Activated naive CD8-positive, alpha-beta T cell treated with anti-CD3 and anti-CD28 coated beads, Interleukin-2, amount 50 U/mL, for 24 hours (primary cell): ENCODE measurements at regions not wholly inside any gene's neighbourhood (a gene's known extent, or its start where the extent isn't known, plus 50 kb on each side); places are given as distances from the start of the nearest gene placed in this dataset.
"Not testable (repeated sequence)": the region's sequence is repeated elsewhere in the genome, so short reads cannot be mapped to it uniquely, and the experiment has no call there.

ENCODE experiments used
- ATAC-seq: fragments of 150-1000 bp; cut with Tn5 transposase; one replicate; pipeline ENCODE4 v1.10.0; 2021
- DNase-seq: peaks from one replicate; pipeline ENCODE4 v3.0.0; 2021
- H3K27ac Mint-ChIP-seq: one replicate; pipeline ENCODE4 v1.8.0; 2021; ENCODE audit warnings: mild to moderate bottlenecking, mixed read lengths
- H3K27me3 Mint-ChIP-seq: one replicate; pipeline ENCODE4 v1.8.0; 2021; ENCODE audit warnings: mixed read lengths
- H3K36me3 Mint-ChIP-seq: one replicate; pipeline ENCODE4 v1.8.0; 2021; ENCODE audit warnings: low read depth, mixed read lengths
- H3K4me1 Mint-ChIP-seq: one replicate; pipeline ENCODE4 v1.8.0; 2021; ENCODE audit warnings: mixed read lengths
- H3K4me3 Mint-ChIP-seq: one replicate; pipeline ENCODE4 v1.8.0; 2021; ENCODE audit warnings: mild to moderate bottlenecking, moderate library complexity, mixed read lengths
- H3K9me3 Mint-ChIP-seq: one replicate; pipeline ENCODE4 v1.8.0; 2021; ENCODE audit warnings: mixed read lengths

GRCh38 chr1:4068076-4068475 lies 168.0 kb upstream of the C1orf174 start:
- Mint-ChIP-seq H3K9me3 (no peaks in the 10 kb centered on the region), H3K27me3 (peaks cover 12% of the 10 kb centered on the region), H3K4me3 (no peak overlapping the region), H3K36me3 (no peaks in the 10 kb centered on the region), H3K4me1 (no peaks in the 10 kb centered on the region), H3K27ac (no peak overlapping the region)
- ATAC-seq (no peak), DNase-seq (no peak)

- H3K36me3 Mint-ChIP-seq = no peaks in the 10 kb centered on the region
- H3K27ac Mint-ChIP-seq = no peak overlapping the region
- ATAC-seq (no peak), DNase-seq (no peak)
- no peaks in the 10 kb centered on the region for H3K4me1 Mint-ChIP-seq
- H3K4me3 Mint-ChIP-seq = no peak overlapping the region
- peaks cover 17% of the 10 kb centered on the region for H3K27me3 Mint-ChIP-seq
- no peaks in the 10 kb centered on the region for H3K9me3 Mint-ChIP-seq
Observed at GRCh38 chr1:4071653-4072052, 171.6 kb upstream of the C1orf174 start.

GRCh38 chr1:4072481-4073153 lies 172.5 kb upstream of the C1orf174 start:
- Mint-ChIP-seq H3K27me3 (peaks cover 17% of the 10 kb centered on the region), H3K9me3 (no peaks in the 10 kb centered on the region), H3K4me1 (no peaks in the 10 kb centered on the region), H3K36me3 (no peaks in the 10 kb centered on the region), H3K4me3 (no peak overlapping the region), H3K27ac (no peak overlapping the region)
- ATAC-seq (no peak), DNase-seq (no peak)

GRCh38 chr1:4075436-4076225 lies 175.6 kb upstream of the C1orf174 start:
- Mint-ChIP-seq H3K27me3 (peaks cover 14% of the 10 kb centered on the region), H3K4me1 (no peaks in the 10 kb centered on the region), H3K27ac (no peak overlapping the region), H3K36me3 (no peaks in the 10 kb centered on the region), H3K9me3 (no peaks in the 10 kb centered on the region), H3K4me3 (no peak overlapping the region)
- ATAC-seq = no peak
- DNase-seq = no peak

GRCh38 chr1:4076346-4076745 lies 176.3 kb upstream of the C1orf174 start:
- H3K4me1 Mint-ChIP-seq = no peaks in the 10 kb centered on the region
- no peak for ATAC-seq
- no peak overlapping the region for H3K27ac Mint-ChIP-seq

GRCh38 chr1:4078091-4078962 lies 178.3 kb upstream of the C1orf174 start:
- not testable (repeated sequence) for H3K4me3 Mint-ChIP-seq, H3K9me3 Mint-ChIP-seq, H3K36me3 Mint-ChIP-seq, H3K4me1 Mint-ChIP-seq, H3K27me3 Mint-ChIP-seq, H3K27ac Mint-ChIP-seq, DNase-seq, ATAC-seq

More at GRCh38 chr1:4076346-4076745, 176.3 kb upstream of the C1orf174 start:
- Mint-ChIP-seq H3K4me3 (no peak overlapping the region), H3K27me3 (peaks cover 14% of the 10 kb centered on the region), H3K9me3 (no peaks in the 10 kb centered on the region), H3K36me3 (no peaks in the 10 kb centered on the region)
- no peak for DNase-seq

GRCh38 chr1:4079815-4080214 lies 179.7 kb upstream of the C1orf174 start:
- Mint-ChIP-seq H3K27ac (no peak overlapping the region), H3K4me3 (no peak overlapping the region), H3K4me1 (no peaks in the 10 kb centered on the region), H3K9me3 (no peaks in the 10 kb centered on the region), H3K36me3 (no peaks in the 10 kb centered on the region), H3K27me3 (no peaks in the 10 kb centered on the region)
- ATAC-seq (no peak), DNase-seq (no peak)

- H3K27ac Mint-ChIP-seq = no peak overlapping the region
- no peak for ATAC-seq
Observed at GRCh38 chr1:4081806-4082711, 182.0 kb upstream of the C1orf174 start.

GRCh38 chr1:4083231-4084047 lies 183.4 kb upstream of the C1orf174 start:
- Mint-ChIP-seq H3K4me3 (no peak overlapping the region), H3K27ac (no peak overlapping the region), H3K36me3 (no peaks in the 10 kb centered on the region), H3K9me3 (no peaks in the 10 kb centered on the region), H3K4me1 (no peaks in the 10 kb centered on the region), H3K27me3 (no peaks in the 10 kb centered on the region)
- ATAC-seq (no peak), DNase-seq (no peak)

More at GRCh38 chr1:4081806-4082711, 182.0 kb upstream of the C1orf174 start:
- no peak overlapping the region for H3K4me3 Mint-ChIP-seq
- no peaks in the 10 kb centered on the region for H3K36me3 Mint-ChIP-seq
- no peak for DNase-seq
- H3K27me3 Mint-ChIP-seq = no peaks in the 10 kb centered on the region
- no peaks in the 10 kb centered on the region for H3K4me1 Mint-ChIP-seq
- H3K9me3 Mint-ChIP-seq = no peaks in the 10 kb centered on the region

GRCh38 chr1:4084048-4084431 lies 184.0 kb upstream of the C1orf174 start:
- no peak for DNase-seq
- H3K36me3 Mint-ChIP-seq = no peaks in the 10 kb centered on the region
- no peak overlapping the region for H3K27ac Mint-ChIP-seq
- peaks cover under 1% of the 10 kb centered on the region for H3K27me3 Mint-ChIP-seq
- H3K4me3 Mint-ChIP-seq = no peak overlapping the region
- H3K4me1 Mint-ChIP-seq = no peaks in the 10 kb centered on the region
- ATAC-seq = no peak
- H3K9me3 Mint-ChIP-seq = no peaks in the 10 kb centered on the region

- H3K27me3 Mint-ChIP-seq = peaks cover 3% of the 10 kb centered on the region
- ATAC-seq (no peak), DNase-seq (no peak)
- H3K4me3 Mint-ChIP-seq = no peak overlapping the region
- H3K4me1 Mint-ChIP-seq = no peaks in the 10 kb centered on the region
- no peaks in the 10 kb centered on the region for H3K36me3 Mint-ChIP-seq
- no peak overlapping the region for H3K27ac Mint-ChIP-seq
- H3K9me3 Mint-ChIP-seq = no peaks in the 10 kb centered on the region
Observed at GRCh38 chr1:4084446-4084845, 184.4 kb upstream of the C1orf174 start.

GRCh38 chr1:4084896-4085295 lies 184.8 kb upstream of the C1orf174 start:
- DNase-seq (no peak), ATAC-seq (no peak)
- Mint-ChIP-seq H3K27ac (no peak overlapping the region), H3K27me3 (peaks cover 3% of the 10 kb centered on the region), H3K4me3 (no peak overlapping the region), H3K4me1 (no peaks in the 10 kb centered on the region), H3K36me3 (no peaks in the 10 kb centered on the region), H3K9me3 (no peaks in the 10 kb centered on the region)

- Mint-ChIP-seq H3K27me3 (peaks cover 3% of the 10 kb centered on the region), H3K4me3 (no peak overlapping the region), H3K27ac (no peak overlapping the region), H3K36me3 (no peaks in the 10 kb centered on the region), H3K9me3 (no peaks in the 10 kb centered on the region), H3K4me1 (no peaks in the 10 kb centered on the region)
- ATAC-seq = no peak
- DNase-seq = no peak
Observed at GRCh38 chr1:4085546-4085945, 185.5 kb upstream of the C1orf174 start.
